ENCODE measurements at regions not wholly inside any gene's neighbourhood (a gene's known extent, or its start where the extent isn't known, plus 50 kb on each side); places are given as distances from the start of the nearest gene placed in this dataset.

GRCh38 chr7:41524876-41525275, 178.0 kb downstream of the INHBA start:
- no peak for DNase-seq (ENCODE audit: low spot score)

GRCh38 chr7:41520445-41520844, 182.4 kb downstream of the INHBA start:
- DNase-seq (ENCODE audit: low spot score), result no peak

DNA sequence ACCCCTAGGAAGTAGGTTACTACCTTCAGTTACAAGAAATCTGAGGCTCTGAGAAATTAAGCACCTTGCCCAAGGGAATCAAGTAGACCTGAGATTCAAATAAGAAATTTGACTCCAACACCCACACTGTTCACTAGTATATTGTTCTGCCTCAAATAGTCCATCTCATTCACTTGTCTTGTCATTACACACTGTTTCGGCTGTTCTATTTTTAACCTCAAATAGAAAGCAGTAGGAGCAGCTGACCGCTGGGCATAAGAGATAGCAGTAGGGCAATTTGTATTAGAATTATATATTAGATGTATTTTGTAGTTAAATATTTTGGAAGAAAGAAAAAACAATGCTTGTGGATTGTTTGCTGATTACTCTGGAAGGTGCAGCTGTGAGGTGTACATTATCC, 185.1 kb downstream of the INHBA start:
- no peak for DNase-seq (ENCODE audit: low spot score)

- no peak for DNase-seq (ENCODE audit: low spot score)
Measured at GRCh38 chr7:41508755-41509154, 194.1 kb downstream of the INHBA start.

DNA sequence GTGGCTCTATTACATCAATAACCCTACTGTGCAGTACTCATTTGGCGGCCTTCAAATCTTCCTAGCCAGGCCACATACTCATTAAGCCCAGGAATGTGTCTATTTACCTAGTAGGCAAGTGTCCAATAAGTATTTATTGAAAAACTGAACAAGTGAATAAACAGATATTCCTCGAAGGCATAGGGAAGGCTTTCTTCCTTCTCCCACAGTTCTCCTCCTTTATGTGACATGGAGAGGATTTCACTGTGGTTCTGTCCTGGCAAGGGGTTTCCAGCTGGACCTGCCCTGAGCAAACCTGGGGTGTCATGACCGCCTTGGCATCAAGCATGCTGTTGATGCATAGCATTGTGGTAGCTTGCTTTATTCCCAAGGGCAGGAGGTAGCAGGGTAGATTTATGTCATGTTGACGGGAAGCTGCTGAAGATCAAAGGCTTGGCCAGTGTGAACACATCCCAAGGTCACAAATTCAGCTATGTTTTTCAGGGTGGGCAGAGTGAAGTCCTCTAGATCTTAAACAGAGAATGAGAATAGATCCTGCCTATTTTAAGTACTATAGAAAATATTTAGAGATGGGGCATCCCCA, 195.1 kb downstream of the INHBA start:
- peak; percentile 18 for DNase-seq (ENCODE audit: low spot score)

GRCh38 chr7:41504214-41504980, 198.5 kb downstream of the INHBA start:
- no peak for DNase-seq (ENCODE audit: low spot score)

GRCh38 chr7:41503438-41503837, 199.5 kb downstream of the INHBA start:
- no peak for DNase-seq (ENCODE audit: low spot score)

DNA sequence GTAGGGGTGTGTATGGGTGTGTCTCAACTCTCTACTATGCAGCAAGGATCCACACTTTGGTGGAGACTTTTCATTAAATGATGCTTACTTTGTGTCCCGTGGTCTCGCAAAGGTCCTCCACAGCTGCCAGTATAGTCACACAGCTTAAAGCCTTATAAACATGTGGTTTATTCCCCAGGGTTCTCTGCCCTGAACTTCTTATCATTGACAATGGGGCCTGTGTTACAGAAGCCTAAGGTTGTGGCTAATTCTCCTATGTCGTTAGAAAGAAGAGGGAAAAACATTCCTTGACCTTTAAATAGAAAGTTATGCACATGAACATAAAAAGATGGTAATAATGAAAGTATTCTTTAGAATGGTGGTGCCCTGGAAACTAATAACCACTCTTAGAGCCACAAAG, 201.4 kb downstream of the INHBA start:
- no peak for DNase-seq (ENCODE audit: low spot score)

GRCh38 chr7:41501006-41501405, 201.9 kb downstream of the INHBA start:
- DNase-seq (ENCODE audit: low spot score), result no peak

- DNase-seq (ENCODE audit: low spot score), result no peak
Measured at GRCh38 chr7:41492603-41493002, 210.3 kb downstream of the INHBA start.

- no peak for DNase-seq (ENCODE audit: low spot score)
Measured at GRCh38 chr7:41491883-41492471, 210.9 kb downstream of the INHBA start.

DNA sequence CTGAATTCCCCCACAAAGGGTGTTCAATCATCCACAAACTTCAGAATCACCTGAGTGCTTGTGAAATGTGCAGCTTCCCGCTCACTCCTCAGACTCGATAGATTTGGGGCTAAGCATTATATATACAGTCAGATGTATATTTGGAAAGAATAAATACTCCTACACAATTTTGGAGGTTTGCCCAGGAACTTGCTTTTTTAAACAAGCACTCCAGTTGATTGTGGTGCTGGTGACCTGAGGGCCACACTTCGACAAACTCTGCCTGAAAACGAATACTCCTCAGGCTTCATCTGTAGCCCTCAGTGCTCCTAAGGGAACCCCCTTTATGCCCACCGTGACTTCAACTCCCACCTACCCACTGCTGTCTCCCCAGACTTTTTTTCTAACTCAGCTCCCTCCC, 211.6 kb downstream of the INHBA start:
- DNase-seq (ENCODE audit: low spot score), result no peak

GRCh38 chr7:41489885-41490284, 213.0 kb downstream of the INHBA start:
- no peak for DNase-seq (ENCODE audit: low spot score)

GRCh38 chr7:41487229-41487940, 215.5 kb downstream of the INHBA start:
- DNase-seq (ENCODE audit: low spot score), result no peak

GRCh38 chr7:41481353-41481752, 221.5 kb downstream of the INHBA start:
- DNase-seq (ENCODE audit: low spot score), result no peak

GRCh38 chr7:41478187-41478586, 224.7 kb downstream of the INHBA start:
- no peak for DNase-seq (ENCODE audit: low spot score)

- no peak for DNase-seq (ENCODE audit: low spot score)
Measured at GRCh38 chr7:41476460-41476803, 226.5 kb downstream of the INHBA start.

DNA sequence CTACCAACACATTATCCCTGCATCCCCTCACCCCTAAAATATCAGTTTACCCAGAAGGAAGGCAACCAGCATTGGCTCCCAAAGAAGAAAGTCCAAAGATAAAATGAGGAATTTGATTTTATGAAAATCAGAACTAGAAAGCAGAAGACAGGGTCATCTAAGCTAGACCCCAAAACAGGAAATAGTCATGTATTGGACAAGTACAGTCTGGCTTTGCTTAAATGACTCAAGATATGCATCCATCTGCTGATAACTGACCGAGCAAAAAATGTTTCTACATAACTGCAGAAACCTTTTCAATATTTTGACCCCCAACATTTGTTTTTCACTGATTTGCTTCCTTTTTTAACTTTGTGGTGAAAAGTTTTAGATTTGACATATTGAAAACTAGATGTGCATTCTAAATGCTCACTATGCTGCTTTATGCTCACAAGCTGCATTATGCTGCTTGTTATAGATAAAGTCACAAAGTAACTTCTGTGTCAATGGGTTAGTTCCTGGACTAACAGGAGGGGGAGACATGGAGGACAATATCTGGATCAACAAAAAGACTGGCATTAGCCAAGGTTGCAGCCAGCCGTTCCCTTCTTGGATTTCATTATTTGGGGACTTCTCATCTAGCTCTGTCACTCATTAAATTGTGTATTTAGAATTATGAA, 227.0 kb downstream of the INHBA start:
- no peak for DNase-seq (ENCODE audit: low spot score)

DNA sequence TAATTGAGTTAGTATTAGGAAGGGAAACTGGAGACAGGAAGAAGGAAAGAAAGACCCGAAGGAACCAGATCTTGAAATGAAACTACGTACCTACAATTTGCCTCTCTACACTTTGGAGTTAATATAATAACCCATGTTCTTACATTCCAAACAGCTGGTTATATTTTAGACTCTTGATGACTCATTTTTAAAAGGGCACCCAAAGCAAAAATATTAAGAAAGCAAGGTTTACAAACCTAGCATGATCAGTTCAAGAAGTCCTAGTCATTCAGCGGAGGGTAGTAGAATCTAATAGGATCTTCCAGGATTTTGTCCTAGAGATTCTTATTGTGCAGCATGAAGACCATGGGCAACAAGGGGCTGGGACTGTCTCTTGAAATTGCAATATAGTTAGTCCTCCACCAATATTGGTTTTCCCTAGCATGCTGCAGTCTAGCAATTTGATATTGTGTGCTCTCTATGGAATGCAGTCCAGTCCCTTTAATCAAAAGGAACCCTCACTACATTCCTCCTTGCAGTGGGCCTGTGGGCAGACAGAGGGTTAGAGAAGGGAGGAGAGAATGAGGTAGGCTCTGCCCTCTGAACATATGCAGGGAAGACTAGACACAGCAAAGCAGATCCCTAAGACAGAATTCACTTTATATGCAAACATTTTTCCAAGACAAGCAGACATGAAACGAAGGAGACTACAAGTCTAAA, 230.3 kb downstream of the INHBA start:
- no peak for DNase-seq (ENCODE audit: low spot score)

- no peak for DNase-seq (ENCODE audit: low spot score)
Measured at GRCh38 chr7:41470081-41470480, 232.8 kb downstream of the INHBA start.

DNA sequence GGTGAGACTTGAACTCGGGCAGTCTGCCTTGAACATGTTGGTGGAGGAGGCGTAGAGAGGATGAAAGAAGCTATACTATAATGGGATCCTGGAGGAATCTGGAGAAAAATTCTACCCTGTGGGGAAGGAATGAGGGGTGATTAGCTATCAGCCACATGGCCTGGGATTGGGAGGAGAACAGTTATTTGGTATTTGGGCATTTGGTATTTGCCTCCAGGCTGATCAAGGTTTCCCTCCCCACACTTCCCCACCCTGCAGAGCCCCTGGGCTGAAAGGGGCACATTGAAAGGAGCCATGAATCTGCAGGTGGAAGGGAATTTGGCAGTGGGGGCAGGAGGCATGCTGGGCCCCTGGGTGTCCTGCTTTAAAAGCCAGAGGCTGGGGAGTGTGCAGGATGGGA, 235.3 kb downstream of the INHBA start:
- DNase-seq (ENCODE audit: low spot score), result no peak

Measured in SW480 (cell line).